IMR-90 (cell line): ENCODE measurements at regions not wholly inside any gene's neighbourhood (a gene's known extent, or its start where the extent isn't known, plus 50 kb on each side); places are given as distances from the start of the nearest gene placed in this dataset.

ENCODE experiments used
- ATAC-seq: fragments of 200-7000 bp; cut with Tn5 transposase; 2 replicates; pipeline ENCODE4 v1.9.1; 2020; ENCODE audit warnings: low read depth, mild to moderate bottlenecking, moderate library complexity
- BruUV-seq: library from RNA; stranded (reverse); fragments of 400-500 nt; replicated peaks from 2 replicates; lab custom pipeline; 2021; lab: Mats Ljungman, UMichigan
- CTCF ChIA-PET: fragments of 300-600 bp; formaldehyde crosslinking; extraction: SDS; loops from one replicate; lab custom pipeline; 2021; ENCODE audit warnings: antibody characterized with exemption; lab: Yijun Ruan, JAX
- POLR2A ChIA-PET: fragments of 300-600 bp; sonication (Branson Sonifier 250); formaldehyde crosslinking; loops from one replicate; lab custom pipeline; 2022; ENCODE audit warnings: antibody characterized with exemption; ENCODE audit not compliant: unreplicated experiment; lab: Charles Lee
- DNase-seq: peaks from one replicate; pipeline ENCODE4 v3.0.0; 2013
- H2AFZ ChIP-seq: replicated peaks from 2 replicates; pipeline ENCODE3; 2013; ENCODE audit warnings: low read length, mild to moderate bottlenecking; ENCODE audit not compliant: poor library complexity
- H2AK5ac ChIP-seq: 2 replicates; pipeline ENCODE4 v1.6.1; 2013; ENCODE audit warnings: low read depth, low read length, inconsistent platforms
- H2AK9ac ChIP-seq: replicated peaks from 2 replicates; pipeline ENCODE3; 2013; ENCODE audit warnings: mild to moderate bottlenecking, low read depth, low read length, moderate library complexity; ENCODE audit not compliant: poor library complexity
- H2BK120ac ChIP-seq: 2 replicates; pipeline ENCODE4 v1.6.1; 2013; ENCODE audit warnings: low read depth, low read length, inconsistent platforms
- H2BK15ac ChIP-seq: 3 replicates; pipeline ENCODE4 v1.6.1; 2013; ENCODE audit warnings: low read depth, low read length, inconsistent platforms
- H2BK20ac ChIP-seq: 2 replicates; pipeline ENCODE4 v1.6.1; 2013; ENCODE audit warnings: low read depth, mild to moderate bottlenecking, inconsistent platforms, low read length, moderate library complexity
- H2BK5ac ChIP-seq: 2 replicates; pipeline ENCODE4 v1.6.1; 2013; ENCODE audit warnings: mild to moderate bottlenecking, low read depth, low read length, inconsistent platforms; ENCODE audit not compliant: poor library complexity, severe bottlenecking
- H3K14ac ChIP-seq: replicated peaks from 2 replicates; pipeline ENCODE4 v1.6.1; 2013; ENCODE audit warnings: low read depth, low read length, inconsistent platforms
- H3K18ac ChIP-seq: 2 replicates; pipeline ENCODE4 v1.6.1; 2013; ENCODE audit warnings: low read depth, low read length, control low read depth
- H3K23ac ChIP-seq: 2 replicates; pipeline ENCODE4 v1.6.1; 2013; ENCODE audit warnings: low read depth, low read length, inconsistent platforms
- H3K27ac ChIP-seq: 2 replicates; pipeline ENCODE4 v1.5.1; 2013; ENCODE audit warnings: mild to moderate bottlenecking, control low read depth, low read length; ENCODE audit not compliant: insufficient read depth
- H3K27me3 ChIP-seq: 2 replicates; pipeline ENCODE4 v1.6.1; 2013; ENCODE audit warnings: low read length; ENCODE audit not compliant: control insufficient read depth, insufficient read depth
- H3K36me3 ChIP-seq: 2 replicates; pipeline ENCODE4 v1.6.1; 2013; ENCODE audit warnings: low read length, mixed read lengths; ENCODE audit not compliant: control insufficient read depth, insufficient read depth
- H3K4ac ChIP-seq: 2 replicates; pipeline ENCODE4 v1.6.1; 2013; ENCODE audit warnings: low read depth, low read length, inconsistent platforms
- H3K4me1 ChIP-seq: 2 replicates; pipeline ENCODE4 v1.6.1; 2013; ENCODE audit warnings: low read length, mixed read lengths; ENCODE audit not compliant: control insufficient read depth, insufficient read depth
- H3K4me2 ChIP-seq: 2 replicates; pipeline ENCODE4 v1.6.1; 2013; ENCODE audit warnings: low read depth, mild to moderate bottlenecking, control low read depth, low read length, moderate library complexity
- H3K4me3 ChIP-seq: 2 replicates; pipeline ENCODE4 v1.5.1; 2013; ENCODE audit warnings: low read depth, mild to moderate bottlenecking, control low read depth, low read length, moderate library complexity; ENCODE audit not compliant: insufficient read depth
- H3K56ac ChIP-seq: 2 replicates; pipeline ENCODE4 v1.6.1; 2013; ENCODE audit warnings: low read length, inconsistent platforms; ENCODE audit not compliant: insufficient read depth; ENCODE audit errors: extremely low read depth
- H3K79me1 ChIP-seq, 2 experiments: 2 replicates each; pipeline ENCODE4 v1.6.1; 2013; ENCODE audit warnings: low read length in 2 of 2, inconsistent platforms in 1 of 2, low read depth in 1 of 2
- H3K9ac ChIP-seq: 2 replicates; pipeline ENCODE4 v1.6.1; 2013; ENCODE audit warnings: low read depth, low read length, control low read depth
- H3K9me1 ChIP-seq: 2 replicates; pipeline ENCODE4 v1.6.1; 2013; ENCODE audit warnings: low read length, inconsistent platforms; ENCODE audit not compliant: insufficient read depth
- H3K9me3 ChIP-seq: 2 replicates; pipeline ENCODE4 v1.6.1; 2013; ENCODE audit warnings: low read length; ENCODE audit not compliant: control insufficient read depth, insufficient read depth
- H4K20me1 ChIP-seq: 2 replicates; pipeline ENCODE4 v1.6.1; 2013; ENCODE audit warnings: low read length, inconsistent platforms; ENCODE audit not compliant: insufficient read depth
- H4K5ac ChIP-seq: 2 replicates; pipeline ENCODE4 v1.6.1; 2013; ENCODE audit warnings: mild to moderate bottlenecking, low read depth, low read length, control low read depth
- H4K8ac ChIP-seq, 2 experiments: 2 replicates each; pipeline ENCODE4 v1.6.1; 2013; ENCODE audit warnings: low read depth in 2 of 2, low read length in 2 of 2, control low read depth in 1 of 2, inconsistent platforms in 1 of 2
- H4K91ac ChIP-seq: 2 replicates; pipeline ENCODE4 v1.6.1; 2013; ENCODE audit warnings: low read depth, low read length, inconsistent platforms; ENCODE audit not compliant: insufficient read depth
- CEBPB ChIP-seq: IDR thresholded peaks from 2 replicates; pipeline ENCODE4 v1.6.1; 2012; ENCODE audit warnings: low read depth, low read length, improper control_type of control experiment
- USF2 ChIP-seq: fragments of 150-350 bp; IDR thresholded peaks from 2 replicates; pipeline ENCODE4 v1.6.1; 2017; ENCODE audit warnings: mild to moderate bottlenecking, antibody characterized with exemption, low read length, low read depth
- WGBS, 2 experiments: methylation state at CpG; one replicate each; pipeline versions ENCODE4 v1.1.5 to v1.1.7; 2013; ENCODE audit warnings: missing lambda C conversion rate in 2 of 2; ENCODE audit not compliant: insufficient read length in 1 of 2; ENCODE audit errors: extremely low coverage in 2 of 2; 5-methylcytosine and 5-hydroxymethylcytosine counted together
- dilution Hi-C: fragments of 300-500 bp; cut with HindIII; formaldehyde crosslinking; loops from one replicate; pipeline ENCODE4 v1.14.3; 2018; ENCODE audit warnings: low sequenced_read_pairs; ENCODE audit not compliant: unreplicated experiment
- in situ Hi-C: fragments of 300-500 bp; cut with MboI; formaldehyde crosslinking; loops from 3 replicates; pipeline ENCODE4 v1.14.3; 2019; ENCODE audit warnings: low sequenced_read_pairs, inconsistent platforms, mixed read lengths
- intact Hi-C: fragments of 100-400 bp; cut with micrococcal nuclease; formaldehyde crosslinking; loops from 2 replicates; pipeline ENCODE4 v1.10.0; 2022

GRCh38 chr11:27938011-27938410 lies 169.9 kb downstream of the KIF18A start:
- intact Hi-C loops (loop anchor here (10.0 kb wide), 4 partner anchors 527 to 1397 kb away; no protein-coding TSS in a partner anchor), in situ Hi-C loops (loop anchor here (10.0 kb wide), 2 partner anchors 223 to 1397 kb away; no protein-coding TSS in a partner anchor), dilution Hi-C loops (no loop called here)
- Histone ChIP-seq H3K14ac (no peak overlapping the region), H3K79me1 (peaks cover 0 to 5% of the 10 kb centered on the region in 2 experiments; a peak in 2 of 4 replicates), H3K36me3 (no peaks in the 10 kb centered on the region), H2AK9ac (no peak overlapping the region), H3K4me3 (no peak overlapping the region), H3K4ac (peak overlapping the region; percentile 94; the same call in 1 of the 2 replicates), H3K18ac (peak overlapping the region; percentile 87; the same call in 1 of the 2 replicates), H3K27ac (no peak overlapping the region), H2BK15ac (no peak overlapping the region), H4K20me1 (no peaks in the 10 kb centered on the region), H3K9me3 (0 out of 2 replicates have a peak, but pooled peaks cover 1% of the 10 kb centered on the region), H3K23ac (no peak overlapping the region), H4K5ac (no peak overlapping the region), H3K4me1 (peaks cover 6% of the 10 kb centered on the region), H2BK20ac (peak overlapping the region; percentile 99; the same call in 1 of the 2 replicates), H3K27me3 (no peaks in the 10 kb centered on the region), H3K56ac (no peak overlapping the region), H4K91ac (no peak overlapping the region), H3K4me2 (no peak overlapping the region), H2AK5ac (no peak overlapping the region), H3K9me1 (no peaks in the 10 kb centered on the region), H4K8ac (peak overlapping the region; percentile 51 to 85; a peak in 1 of 4 replicates), H2BK120ac (no peak overlapping the region; the same call in 1 of the 2 replicates), H3K9ac (no peak overlapping the region), H2AFZ (no peak overlapping the region), H2BK5ac (peak overlapping the region; percentile 98)
- ChIA-PET CTCF (interaction anchor here (0.6 to 1.0 kb wide), 2 partner anchors 12 to 542 kb away, joined by 3 to 4 read pairs; no protein-coding TSS in a partner anchor), POLR2A (no interaction called here)
- BruUV-seq = no TSS peak
- TF ChIP-seq CEBPB (0 out of 2 replicates have a peak, but pooled peaks have one; percentile 14), USF2 (no peak)
- WGBS, 2 experiments = no CpG with 5 or more reads among the region's 4 CpGs
- peak; percentile 68 for DNase-seq
- ATAC-seq = no peak
